Epidermal melanocyte (primary cell): ENCODE measurements at regions not wholly inside any gene's neighbourhood (a gene's known extent, or its start where the extent isn't known, plus 50 kb on each side); places are given as distances from the start of the nearest gene placed in this dataset.

Experiments used
- DNase-seq: peaks from one replicate; pipeline ENCODE4 v3.0.0; 2011; ENCODE audit warnings: low spot score; ENCODE audit not compliant: insufficient read length

DNA sequence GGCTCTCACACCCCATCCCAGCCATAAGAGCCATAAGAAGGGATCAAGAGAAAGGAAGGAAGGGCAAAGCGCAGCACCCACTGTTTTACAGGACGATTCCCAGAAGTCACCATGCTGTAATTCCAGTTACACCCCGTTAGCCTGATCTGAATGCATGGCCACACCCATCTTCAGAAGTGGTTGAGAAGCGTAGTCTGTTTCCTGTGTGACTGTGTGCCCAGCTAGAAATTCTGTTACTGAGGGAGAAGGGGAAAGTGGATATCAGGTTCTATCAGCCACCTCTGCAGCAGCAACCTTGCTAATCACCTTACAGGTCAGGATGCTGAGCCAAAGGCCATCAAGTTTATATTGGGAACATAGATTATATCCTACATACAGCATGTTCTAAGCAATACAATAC, 260.0 kb downstream of the ABHD5 start:
- no peak for DNase-seq

DNA sequence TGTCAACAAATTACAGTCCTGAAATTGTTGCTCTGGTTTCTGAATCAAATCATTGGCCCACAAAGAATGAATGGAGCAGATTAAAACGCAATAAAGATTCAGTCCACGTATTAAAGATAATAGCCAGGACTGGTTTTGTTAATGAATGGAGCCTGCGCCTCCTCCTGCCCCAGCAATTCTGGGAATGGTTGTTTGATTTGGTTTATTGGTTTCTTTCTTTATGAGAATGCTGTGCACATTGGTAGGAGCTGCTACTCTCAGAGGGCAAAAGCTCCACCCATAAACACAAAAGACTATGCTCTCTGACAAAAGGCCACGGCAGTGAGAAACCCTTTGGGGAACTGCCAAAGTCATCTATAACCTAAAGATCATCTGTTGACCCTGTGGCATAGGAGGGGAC, 261.1 kb downstream of the ABHD5 start:
- DNase-seq = no peak

DNA sequence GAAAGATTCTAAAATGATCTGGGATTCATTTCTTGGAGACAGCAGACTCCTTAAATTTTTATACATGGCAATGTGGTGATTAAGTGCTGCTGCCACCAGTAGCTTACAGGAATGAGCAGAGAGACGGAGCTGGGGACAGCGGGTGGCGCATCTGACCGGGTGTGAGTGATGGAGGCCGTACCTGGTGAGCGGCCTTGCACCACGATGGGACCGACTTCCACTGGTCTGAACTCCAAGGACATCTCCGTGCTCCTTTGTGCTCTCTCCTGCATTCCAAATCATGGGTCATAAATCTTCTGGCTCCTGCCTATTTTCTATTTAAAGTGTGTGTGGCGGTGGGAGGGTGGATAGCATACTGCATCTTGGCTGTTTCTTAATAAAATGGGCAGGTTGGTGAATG, 262.6 kb downstream of the ABHD5 start:
- DNase-seq = no peak

GRCh38 chr3:43953814-43954692, 263.3 kb downstream of the ABHD5 start:
- DNase-seq = no peak

GRCh38 chr3:43956945-43957344, 266.2 kb downstream of the ABHD5 start:
- DNase-seq = no peak

DNA sequence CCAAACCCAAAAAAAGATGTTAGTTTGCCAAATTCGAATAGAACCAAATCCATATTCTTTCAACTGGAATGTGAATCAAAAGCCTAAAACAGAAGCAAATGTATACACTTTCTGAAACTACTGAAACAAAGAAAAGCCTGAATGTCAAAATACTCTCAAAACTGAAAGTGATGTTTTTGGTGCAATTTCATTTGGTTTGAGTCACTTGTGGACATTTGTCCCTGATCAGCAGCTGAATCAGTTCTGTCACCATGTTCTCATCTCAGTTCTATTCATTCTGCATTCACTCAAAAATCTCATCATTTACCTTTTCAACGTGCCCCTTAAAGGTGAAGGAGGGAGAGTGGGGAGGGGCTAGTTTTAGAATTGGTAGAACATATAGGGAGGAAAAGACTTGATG, 266.8 kb downstream of the ABHD5 start:
- DNase-seq = no peak

- DNase-seq = no peak
Measured at GRCh38 chr3:43958005-43958770, 267.4 kb downstream of the ABHD5 start.

- no peak for DNase-seq
Measured at GRCh38 chr3:43958973-43959372, 268.2 kb downstream of the ABHD5 start.

DNA sequence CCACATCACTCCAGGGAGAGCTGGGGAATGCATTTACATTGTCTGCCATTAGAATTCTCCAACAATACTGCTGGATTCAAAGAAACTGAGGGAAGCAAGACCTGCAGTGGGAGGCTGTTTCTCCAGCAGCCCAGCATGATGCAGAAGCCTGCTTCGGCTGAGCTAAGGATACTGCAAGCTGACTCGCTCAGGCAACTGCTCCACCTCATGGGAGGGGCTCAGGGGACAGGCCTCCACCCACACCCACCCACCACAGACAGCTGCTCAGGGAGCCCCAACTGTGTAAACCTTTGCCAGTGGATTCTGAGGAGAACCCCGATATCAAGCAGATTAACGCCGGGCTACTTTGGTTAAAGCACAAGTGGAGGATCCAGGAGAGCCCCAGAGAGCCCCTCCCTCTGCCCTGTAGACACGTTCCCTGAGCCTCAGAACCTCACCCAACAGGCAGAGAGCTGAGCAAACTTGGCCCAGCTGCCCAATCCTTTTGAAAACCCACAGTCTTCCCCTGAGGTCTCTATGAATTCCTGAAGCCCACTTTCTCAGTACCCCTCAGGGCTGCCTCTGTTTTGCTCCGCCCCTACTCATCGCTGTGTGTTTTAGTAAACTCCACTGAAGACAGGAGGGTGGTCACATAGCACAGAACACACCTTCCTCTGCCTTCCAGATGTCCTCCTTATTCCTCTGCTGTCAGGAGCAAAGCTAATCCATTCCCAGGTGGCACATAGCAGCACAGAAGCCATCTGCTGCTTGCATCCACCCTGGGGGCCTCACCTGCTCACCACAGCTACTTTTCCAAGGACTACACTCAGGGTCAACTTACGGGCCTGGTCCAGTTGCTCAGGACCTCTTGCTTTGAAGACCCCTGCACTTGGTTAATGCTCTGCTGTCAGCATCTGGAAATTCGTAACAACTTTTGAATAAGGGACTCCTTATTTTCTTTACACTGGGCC, 269.0 kb downstream of the ABHD5 start:
- no peak for DNase-seq

DNA sequence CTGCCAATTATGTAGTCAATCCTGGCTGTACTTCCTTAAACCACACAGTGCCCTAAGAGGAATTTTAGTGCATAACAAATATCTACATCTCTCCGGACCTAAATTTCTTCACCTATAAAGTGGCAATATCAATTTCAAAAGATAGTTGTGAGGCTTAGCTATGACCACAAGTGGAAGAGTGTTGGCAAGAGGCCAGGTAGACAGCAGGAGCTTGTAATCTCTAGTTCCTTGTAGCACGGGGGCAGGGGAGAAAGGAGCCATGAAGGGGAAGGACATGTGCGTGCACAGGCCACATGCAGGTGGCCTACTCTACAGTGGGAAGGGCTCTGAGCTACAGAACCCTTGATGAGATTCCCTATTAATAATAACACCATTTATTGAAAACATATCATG, 269.7 kb downstream of the ABHD5 start:
- no peak for DNase-seq

DNA sequence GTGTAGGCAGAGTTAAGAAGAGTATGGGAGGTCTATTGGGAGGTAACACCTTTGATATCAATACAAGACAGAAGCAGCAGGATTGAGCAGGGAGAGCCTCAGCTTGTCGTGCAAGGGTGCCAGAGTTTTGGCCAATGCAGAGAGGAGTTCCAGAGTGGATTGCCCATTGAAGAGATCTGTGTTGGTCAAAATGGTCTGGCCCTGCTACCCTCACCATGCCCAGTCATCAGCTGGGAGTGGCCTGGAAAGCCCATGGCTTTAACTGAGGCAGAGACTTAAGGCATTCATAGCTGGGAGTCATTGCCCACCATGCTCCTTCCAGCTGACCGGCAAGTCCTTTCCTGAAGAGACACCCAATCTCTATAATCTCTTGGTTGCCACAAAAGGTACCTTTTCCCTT, 271.3 kb downstream of the ABHD5 start:
- DNase-seq = no peak

GRCh38 chr3:43963208-43963607, 272.5 kb downstream of the ABHD5 start:
- DNase-seq = no peak

- no peak for DNase-seq
Measured at GRCh38 chr3:43964640-43965039, 273.9 kb downstream of the ABHD5 start.

- DNase-seq = no peak
Measured at GRCh38 chr3:43965656-43966055, 274.9 kb downstream of the ABHD5 start.

DNA sequence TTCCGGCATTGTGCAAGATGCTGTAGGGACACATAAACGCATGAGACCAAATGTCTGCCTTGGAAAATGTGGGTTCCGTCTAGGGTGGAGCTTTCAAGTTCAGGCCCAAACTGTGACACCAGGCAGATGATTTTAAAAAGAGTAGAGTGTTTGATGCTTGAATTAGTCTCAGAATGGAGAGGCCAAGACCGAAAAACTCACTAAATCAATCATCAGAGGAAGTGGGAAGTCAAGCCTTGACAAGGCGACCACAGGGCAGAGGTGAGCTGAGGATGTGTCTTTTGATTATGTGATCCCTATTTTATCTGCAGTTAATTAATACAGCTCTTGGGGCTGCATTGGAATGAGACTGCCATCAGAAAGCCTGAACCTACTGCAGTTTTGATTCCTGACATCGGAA, 275.4 kb downstream of the ABHD5 start:
- no peak for DNase-seq

DNA sequence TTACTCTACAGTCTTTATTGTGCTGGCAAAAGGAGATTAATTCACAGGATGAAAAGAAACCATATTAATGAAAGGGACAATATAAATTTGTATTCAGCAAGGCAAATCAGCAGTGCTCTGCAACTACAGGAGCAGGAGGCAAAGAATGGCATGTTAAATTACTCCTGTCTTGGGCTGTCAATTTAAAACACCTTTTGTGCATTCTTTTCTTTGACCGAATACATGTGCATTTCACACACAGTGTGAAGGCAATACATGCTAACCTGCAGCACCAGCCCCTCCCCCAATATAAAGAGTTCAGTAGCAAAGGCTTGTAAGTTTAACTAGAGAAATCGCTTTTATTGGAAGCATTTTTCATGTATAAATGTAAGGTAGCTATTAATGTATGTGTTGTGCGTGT, 275.2 kb upstream of the TOPAZ1 start:
- DNase-seq = no peak

DNA sequence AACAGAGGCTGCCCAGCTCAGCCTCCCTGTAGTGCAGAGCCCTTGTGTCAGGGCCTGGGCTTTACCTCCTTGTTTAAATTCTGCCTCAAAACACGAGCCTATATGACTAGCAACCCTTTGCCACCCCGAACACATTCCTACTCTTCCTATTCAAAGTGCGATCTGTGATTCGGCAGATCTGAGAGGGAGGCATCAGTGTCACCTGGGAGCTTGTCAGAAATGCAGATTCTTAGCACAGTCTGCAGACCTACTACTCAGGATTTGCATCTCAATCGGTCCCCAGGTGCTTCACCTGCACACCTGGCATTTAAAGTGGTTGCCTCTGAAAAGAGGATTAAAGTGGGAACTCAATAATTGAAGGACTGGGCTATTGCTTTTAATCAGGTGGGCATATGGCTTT, 273.2 kb upstream of the TOPAZ1 start:
- DNase-seq = no peak

GRCh38 chr3:43969944-43970343, 271.7 kb upstream of the TOPAZ1 start:
- no peak for DNase-seq

- no peak for DNase-seq
Measured at GRCh38 chr3:43970351-43970750, 271.3 kb upstream of the TOPAZ1 start.

DNA sequence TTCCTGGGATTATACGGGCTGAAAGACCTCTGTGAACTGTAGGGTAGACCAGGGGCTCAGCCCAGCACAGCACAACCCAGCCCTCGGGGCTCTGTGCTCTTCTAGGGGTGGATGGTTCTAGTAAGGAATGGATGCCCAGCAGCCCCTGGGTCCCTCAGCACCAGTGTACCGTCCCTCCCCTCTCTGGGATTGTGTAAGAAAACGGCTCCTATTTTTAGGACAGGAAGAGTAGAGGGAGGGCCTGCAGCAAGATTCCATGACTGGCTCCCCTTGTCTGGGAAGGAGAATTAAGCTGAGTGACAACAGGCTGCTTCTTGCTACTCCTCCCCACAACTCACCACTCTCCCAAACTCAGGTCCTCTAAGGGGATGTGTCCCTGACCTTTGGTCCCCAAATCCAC, 270.8 kb upstream of the TOPAZ1 start:
- no peak for DNase-seq

- no peak for DNase-seq
Measured at GRCh38 chr3:43971486-43971885, 270.2 kb upstream of the TOPAZ1 start.

DNA sequence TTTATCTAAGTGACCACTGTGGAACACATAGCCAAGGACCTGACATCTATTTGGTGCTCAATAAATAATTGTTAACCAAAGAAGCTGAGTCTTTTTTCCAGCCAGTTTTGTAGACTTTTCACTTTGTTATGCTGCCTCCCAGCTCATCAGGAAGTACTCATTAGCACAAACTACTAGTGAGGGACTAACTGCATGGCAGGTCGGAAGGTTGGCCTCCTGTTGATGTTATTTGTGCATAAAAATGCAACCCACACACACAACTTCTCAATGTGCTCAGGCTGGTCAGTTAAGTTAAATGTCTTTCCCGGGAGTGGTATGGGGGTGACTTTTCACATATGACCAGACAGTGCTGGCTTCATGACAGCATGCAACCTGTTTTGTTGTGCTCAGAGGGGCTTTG, 263.0 kb upstream of the TOPAZ1 start:
- no peak for DNase-seq
